Sciatic nerve (tissue), 2 donors: ENCODE measurements at regions not wholly inside any gene's neighbourhood (a gene's known extent, or its start where the extent isn't known, plus 50 kb on each side); places are given as distances from the start of the nearest gene placed in this dataset.
A peak's percentile ranks its signal among the peaks of the same experiment; 100 is the strongest.

Source experiments
- ATAC-seq: fragments of 200-7000 bp; cut with Tn5 transposase; one replicate; pipeline ENCODE4 v1.9.1; 2020; ENCODE audit warnings: mild to moderate bottlenecking, moderate library complexity
- DNase-seq: peaks from one replicate; pipeline ENCODE4 v3.0.0-alpha.2; 2020; ENCODE audit warnings: low spot score
- intact Hi-C: fragments of 100-400 bp; cut with DNase I; formaldehyde crosslinking; loops from one replicate; pipeline ENCODE4 v1.14.2; 2022
- donor health status: DM: no; HTN: no; CAD: no.
- donor health status: DM: no; HTN: no; CAD: no.

DNA sequence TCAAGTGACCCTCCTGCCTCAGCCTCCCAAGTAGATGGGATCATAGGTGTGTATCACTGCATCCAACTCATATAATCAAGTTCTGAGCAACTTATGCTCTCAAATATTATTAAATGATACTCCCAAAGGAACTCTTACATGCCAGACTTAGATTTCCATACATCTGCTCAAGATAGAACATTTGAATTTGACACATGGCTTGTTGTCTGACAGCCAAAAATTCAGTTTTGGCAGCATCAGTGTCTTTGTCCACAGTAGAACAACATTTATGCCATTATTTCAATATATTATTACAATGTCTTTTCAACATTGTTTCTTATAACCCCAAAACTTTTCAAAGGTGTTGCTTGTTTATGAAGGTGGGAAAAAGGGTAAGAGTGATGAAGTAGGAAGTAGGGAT lies 116.2 kb downstream of the SUCNR1 start:
- ATAC-seq: no peak
- DNase-seq: no peak
- intact Hi-C loops: no loop called here

DNA sequence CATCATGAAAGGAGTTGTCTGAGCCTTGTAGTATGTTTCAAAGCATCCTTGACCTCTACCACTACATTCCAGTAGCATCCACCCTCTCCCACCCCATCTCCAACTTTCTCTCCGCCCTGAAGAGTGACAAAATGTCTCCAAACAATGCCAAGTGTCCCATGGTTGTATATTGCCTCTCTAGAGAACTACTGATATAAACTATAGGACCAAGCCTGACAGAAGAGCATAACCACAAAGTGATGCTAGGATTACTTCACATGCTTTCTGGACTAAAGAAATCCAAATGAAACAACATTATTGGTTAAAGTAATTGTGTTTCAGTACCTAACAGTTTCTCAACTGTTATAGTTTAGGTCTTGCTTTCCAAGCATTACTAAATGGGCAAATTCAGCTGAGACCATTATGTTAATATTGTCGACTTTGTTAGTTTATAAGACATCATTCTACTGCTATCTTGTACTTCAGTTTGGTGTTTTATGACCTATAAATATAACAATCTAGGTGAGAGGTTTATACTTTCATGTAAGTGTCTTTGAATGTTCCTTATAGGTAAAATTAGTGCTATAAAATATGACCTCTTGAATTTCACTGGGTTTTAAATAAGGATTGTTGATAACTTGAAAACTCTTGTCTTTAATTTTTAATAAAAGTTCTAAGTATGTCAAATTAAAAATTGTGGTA lies 117.4 kb downstream of the SUCNR1 start:
- ATAC-seq: no peak
- DNase-seq: no peak
- intact Hi-C loops: no loop called here

DNA sequence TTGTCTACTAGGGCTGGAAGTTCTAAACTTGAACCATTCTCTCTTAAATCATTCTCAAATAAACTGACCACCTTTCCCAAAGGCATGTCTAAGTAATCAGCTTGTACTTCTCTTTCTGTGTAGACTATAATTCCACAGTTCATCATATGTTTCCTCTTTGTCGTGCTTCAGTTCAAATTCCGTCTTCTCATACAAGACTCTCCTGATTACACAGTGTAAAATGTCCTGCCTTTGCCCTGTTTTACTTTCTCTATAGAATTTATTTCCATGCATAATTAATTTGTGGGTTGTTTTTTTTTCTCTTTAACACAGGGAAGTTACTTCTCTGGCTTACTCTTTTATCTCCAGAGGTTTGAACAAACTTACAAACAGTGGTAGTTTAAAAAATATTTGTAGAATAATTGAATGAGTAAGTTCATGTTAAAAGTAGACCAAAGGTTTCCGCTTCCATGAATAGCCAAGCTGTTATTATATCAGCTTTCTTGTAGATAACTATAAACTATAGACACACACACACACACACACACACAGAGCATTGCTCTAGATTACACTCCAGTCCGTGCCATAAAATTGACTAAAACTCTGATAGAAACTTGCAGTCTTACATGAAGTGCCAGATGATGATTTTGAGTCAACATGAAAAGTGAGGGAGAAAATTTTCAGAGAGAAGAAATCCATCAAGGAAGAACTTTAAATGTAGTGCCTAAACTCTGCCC lies 119.0 kb downstream of the SUCNR1 start:
- intact Hi-C loops: no loop called here

DNA sequence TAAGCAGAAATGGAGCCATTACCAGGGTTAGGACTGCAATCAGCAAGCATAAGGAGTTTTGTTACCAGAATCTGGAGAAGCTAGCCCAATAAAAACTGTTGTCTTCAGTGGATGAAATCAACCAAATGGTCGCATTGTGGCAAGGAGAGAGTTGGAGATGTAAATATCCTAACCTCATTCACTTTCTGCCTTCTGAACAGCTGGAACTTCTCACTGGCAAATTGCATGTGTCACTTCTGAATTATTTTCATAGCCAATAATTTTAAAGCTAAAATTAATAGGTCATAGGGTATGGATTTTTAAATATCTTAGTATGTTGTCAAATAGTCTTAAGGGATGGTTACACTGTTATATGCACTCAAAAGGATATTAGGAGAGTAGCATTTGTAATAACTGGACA lies 121.6 kb downstream of the SUCNR1 start:
- DNase-seq (no peak), ATAC-seq (no peak)
- intact Hi-C loops: no loop called here

More for the DNA sequence above, 119.0 kb downstream of the SUCNR1 start:
- DNase-seq (no peak), ATAC-seq (no peak)

DNA sequence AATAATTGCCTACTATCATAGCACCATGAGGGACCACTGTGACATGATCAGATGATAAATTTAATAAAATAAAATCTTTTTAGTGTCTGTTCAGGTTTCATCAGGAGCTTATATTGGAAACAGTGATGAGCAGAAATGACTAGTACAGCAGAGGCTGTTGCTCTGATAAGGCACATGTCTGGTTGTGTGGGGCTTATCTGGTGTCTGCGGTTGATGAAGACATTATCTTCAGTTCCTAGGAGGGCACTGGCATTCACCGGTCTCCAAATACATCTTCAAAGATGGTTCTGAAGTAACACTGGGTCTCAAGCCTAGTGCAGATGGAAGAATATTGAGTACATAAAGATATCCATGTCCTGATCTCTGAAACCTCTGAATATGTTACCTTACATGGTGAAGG lies 125.3 kb downstream of the SUCNR1 start:
- DNase-seq (no peak), ATAC-seq (no peak)
- intact Hi-C loops: no loop called here

DNA sequence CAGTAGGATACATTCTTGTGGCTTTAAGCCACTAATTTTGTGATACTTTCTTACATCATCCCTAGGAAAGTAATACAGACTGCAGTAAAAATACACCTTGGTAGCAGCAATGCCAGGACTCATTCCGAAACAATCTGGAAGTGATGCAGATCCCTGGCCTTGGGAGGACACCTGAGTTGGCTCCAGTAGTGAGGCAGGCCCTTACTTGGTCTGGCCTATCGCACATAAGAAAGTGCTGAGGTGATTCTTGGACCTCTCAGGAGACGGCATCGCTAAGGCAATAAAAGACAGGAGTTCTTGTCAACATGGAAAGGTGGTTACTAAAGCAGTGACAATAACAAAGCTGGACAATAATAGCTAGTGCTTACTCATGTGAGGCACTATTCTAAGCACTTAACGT lies 126.5 kb downstream of the SUCNR1 start:
- intact Hi-C loops: no loop called here
- ATAC-seq (no peak), DNase-seq (no peak)

DNA sequence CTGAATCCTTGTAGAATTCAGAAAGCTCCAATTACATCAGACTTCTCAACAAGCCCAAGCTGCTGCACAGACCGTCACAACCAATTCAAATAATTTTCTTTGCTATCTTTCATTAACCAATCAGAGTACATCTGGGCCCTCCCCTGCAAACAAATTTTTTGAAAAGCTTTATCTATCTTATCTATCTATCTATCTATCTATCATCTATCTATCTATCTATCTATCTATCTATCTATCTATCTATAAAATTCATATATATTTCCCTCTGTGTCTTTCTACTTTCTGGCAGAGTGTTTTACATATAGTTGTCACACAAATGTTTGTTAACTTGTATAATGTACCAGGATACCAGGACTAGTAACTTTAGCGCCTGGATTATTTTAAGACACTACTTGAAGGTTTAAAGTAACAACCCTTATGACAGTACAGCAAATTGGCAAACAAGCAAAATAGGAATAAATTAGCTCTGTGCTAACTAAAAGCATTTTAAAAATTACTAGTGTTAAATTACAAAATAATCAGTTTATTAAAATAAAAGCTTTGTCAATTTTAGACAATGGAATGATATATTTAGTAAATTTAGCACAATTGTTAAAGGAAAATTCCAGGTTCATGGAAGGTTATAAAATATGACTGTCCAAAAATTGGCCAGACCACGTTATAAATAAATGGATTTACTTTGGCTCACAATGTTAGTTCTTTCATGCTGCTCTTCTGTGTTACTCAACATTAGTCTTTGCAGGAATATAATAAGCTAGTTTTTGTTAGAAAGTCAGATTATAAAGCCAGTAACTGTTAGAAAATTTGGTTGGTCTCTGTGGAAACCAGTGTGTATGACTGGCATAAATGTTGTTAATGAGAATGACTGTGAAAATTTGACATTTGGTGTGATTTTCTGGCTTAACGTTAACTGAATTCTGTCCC lies 138.6 kb downstream of the SUCNR1 start:
- intact Hi-C loops: no loop called here
- peak; percentile 62 for ATAC-seq
- no peak for DNase-seq

DNA sequence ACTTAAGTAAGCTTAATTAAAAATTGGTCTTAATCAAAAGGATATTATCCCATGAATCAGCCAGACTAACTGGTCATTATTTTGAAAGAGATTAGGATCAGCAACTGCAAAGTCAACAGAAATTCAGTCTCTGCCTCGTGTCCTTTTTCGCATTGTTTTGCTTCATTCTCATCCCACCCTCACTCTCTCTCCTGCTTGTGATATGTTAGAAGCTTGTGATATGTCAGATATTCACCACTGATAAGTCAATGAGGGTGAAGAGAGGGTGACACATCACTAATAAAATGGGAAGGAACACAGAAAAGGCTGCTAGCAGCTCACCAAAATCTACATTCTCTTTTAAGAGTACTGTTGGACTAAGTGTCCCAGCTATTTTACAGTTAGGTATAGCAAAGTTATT lies 146.1 kb downstream of the SUCNR1 start:
- ATAC-seq: no peak
- intact Hi-C loops: no loop called here
- DNase-seq: no peak

DNA sequence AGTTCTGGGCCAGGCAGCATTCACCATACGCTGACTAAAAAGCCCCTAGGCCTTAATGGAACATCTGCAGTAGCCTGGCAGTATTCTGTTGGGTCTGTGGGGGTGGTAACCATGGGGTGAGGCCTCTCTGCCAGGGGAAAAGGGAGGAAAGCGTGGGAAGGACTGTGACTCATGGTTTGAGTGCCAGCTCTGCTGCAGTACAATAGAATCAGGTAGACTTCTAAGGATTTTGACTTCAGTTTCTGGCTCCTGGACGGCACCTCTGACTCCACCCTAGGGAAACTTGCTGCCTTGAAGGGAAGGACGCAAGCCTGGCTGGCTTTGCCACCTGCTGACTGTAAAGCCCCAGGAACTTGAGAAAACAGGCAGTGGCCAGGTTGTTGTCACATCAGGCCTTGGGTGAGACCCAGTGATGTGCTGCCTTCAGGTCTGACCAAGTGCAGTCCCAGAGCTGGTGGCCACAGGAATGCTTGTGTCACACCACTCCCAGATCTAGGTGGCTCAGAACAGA lies 148.6 kb downstream of the SUCNR1 start:
- ATAC-seq: no peak
- DNase-seq: no peak
- intact Hi-C loops: no loop called here

DNA sequence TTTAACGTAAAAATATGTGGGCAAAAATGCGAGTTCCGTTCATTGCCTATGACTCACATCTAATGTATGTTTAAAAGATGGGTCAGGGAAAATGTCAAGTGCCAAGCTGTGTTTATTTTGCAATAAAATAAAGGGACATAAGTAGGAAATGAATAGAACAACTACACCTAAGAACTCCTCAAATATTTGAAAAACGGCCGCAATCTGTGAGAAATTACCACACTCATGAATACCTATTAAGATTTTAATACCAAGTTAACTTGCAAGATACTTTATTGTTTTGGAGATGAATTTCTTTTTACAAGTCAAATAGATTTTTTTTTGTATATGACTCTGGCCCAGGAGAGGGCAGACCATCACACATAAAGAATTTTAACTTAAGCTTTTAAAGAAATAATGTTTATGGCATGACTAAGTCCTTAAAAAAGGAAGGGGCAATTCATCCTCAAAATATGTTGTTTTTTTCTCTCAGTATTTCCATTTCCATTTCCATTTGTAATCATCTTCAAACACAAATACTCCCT lies 152.7 kb downstream of the SUCNR1 start:
- ATAC-seq (no peak), DNase-seq (no peak)
- intact Hi-C loops: no loop called here

DNA sequence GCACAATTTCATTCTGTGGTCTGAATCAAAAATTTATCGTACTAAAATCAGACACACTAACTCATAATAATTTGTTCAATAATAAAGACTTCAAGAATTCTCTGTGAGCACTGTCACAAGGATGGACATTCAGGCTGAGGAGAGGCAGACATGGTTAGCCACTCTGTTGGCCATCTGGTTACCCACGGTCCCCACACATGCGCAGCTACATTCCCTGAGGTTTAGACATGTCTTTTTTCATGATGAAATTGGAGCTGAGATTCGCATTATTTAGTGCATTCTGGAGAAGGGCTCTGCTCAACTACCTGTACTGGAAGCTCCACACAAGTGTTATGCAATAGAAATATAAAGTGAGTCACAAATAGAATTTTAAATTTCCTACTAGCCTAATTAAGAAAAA lies 156.9 kb downstream of the SUCNR1 start:
- ATAC-seq (no peak), DNase-seq (no peak)
- intact Hi-C loops: no loop called here

DNA sequence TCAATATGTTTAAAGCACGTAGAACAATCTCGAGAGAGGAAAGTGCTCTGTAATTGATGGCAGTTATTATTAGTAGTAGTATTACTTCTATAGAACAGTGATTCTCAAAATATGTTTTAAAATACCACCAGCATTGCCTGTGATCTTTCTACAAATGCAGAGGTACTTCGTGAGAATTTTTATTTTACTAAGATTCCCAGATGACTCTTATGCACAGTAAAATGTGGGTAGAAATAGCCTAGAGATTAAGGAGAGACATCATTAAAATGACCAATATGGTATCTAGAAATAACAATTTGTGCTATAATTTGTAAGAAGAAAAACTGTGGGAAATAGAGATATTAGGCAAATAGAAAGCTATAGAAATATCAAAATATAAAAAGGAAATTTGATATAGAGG lies 157.9 kb downstream of the SUCNR1 start:
- ATAC-seq (no peak), DNase-seq (no peak)
- intact Hi-C loops: no loop called here

DNA sequence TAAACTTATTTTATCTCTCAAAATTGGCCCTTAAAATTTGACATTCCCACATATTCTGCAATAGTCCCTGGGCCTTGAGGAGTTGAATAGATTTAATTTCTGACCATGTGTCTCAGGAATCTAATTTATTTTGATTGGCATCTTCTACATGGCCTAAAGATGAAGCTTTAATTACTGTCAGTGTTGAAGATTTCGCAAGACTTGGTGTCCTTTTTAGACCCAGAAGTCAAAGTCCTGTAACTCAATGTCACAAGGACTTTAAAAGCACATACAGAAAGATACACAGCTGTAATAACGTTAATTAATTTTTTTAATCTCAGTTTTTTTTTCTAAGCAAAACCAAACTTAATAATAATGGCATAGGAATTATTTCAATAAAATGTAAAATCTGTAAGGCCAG lies 163.9 kb downstream of the SUCNR1 start:
- intact Hi-C loops: no loop called here
- ATAC-seq (no peak), DNase-seq (no peak)

DNA sequence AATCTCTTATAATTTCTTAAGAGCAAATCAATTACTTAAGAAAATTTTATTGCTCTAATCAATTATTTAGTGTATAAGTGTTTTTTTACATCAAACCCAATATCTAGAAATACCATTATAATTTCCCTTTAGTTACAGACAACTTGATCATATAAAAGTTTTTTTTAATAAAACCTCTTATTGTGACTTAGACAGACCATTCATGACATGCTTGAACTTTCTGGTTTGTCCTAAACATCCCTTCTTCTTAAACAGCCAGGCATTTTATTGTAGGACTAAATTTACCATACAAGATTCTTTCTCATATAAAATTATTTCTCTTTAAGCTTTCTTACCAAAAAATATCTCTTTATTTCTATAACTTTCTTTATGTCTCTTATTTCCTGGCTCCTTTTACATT lies 164.5 kb downstream of the SUCNR1 start:
- ATAC-seq (no peak), DNase-seq (no peak)
- intact Hi-C loops: no loop called here

DNA sequence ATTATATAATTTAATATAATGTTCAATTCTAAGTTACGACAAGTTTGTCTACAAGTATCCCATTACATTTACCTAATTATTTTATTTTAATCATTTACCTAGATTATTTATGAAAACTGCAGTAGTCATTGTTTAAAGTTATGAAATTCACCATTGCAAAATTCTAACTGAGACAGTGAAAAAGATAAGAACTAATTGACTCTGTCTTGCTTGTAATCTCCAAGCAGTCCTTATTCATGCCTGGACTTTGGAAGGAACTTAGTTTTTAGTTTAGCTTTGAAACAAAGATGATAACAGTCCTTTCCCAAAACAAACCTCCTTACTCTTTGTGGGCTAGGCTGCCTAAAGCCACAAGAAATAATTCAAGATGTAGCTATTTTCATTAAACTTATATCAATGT lies 165.0 kb downstream of the SUCNR1 start:
- no peak for DNase-seq
- no peak for ATAC-seq
- intact Hi-C loops: no loop called here

DNA sequence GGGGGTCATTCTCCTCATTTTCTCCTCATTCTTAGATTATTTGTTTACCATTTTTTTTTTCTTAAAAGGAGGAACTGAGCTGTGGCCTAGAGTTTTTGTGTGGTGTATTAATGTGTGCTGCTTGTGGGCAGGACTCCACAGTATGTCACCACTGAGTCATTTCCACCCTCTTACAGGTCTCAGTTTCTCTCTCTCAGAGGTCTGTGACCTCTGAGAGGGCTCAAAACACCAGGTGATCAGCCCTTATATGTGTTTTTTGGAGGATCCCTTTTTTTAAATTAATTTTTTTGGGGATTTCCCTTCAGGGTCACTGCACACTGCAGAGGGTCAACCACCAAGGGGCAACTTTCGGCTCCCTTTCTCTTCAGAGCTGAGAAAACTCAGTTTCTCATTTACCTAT lies 166.4 kb downstream of the SUCNR1 start:
- DNase-seq (no peak), ATAC-seq (no peak)
- intact Hi-C loops: no loop called here

DNA sequence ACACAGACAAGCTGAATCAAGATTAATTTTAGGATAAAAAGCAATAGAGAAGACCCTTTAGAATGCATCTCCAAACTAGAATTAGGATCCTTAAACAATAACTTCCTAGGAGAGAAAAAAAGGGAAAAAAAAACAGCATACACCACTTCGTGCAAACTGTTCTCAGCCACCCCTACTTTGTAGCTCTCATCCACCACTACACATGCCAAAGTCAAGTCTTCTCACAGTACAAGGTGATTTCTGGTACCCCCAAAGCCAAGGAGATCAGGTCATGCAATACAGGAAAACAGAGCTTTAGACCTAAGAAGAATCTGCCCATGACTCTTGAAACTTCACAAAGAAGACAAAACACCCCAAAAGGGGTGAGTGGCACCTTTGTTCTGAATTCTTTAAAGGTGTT lies 166.9 kb downstream of the SUCNR1 start:
- intact Hi-C loops: no loop called here
- ATAC-seq: no peak
- DNase-seq: no peak

DNA sequence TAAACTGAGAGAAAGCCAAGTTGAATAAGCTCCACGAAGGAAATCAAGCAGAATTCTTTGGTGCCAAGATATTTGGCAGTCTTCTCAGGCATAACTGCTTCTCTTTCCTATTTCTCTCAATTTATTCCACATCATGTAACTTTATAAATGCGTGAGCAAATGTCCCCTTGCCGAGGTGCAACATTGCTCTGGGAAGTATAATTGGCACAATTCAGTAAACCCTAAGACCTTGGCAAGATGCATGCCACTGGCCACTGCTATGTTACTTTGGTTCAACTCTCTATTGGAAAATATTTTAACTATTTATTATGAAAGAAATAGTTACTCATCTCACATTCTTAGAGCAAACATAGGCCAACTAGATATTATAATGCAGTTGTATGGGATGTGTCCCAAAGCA lies 170.2 kb downstream of the SUCNR1 start:
- DNase-seq (no peak), ATAC-seq (no peak)
- intact Hi-C loops: no loop called here

DNA sequence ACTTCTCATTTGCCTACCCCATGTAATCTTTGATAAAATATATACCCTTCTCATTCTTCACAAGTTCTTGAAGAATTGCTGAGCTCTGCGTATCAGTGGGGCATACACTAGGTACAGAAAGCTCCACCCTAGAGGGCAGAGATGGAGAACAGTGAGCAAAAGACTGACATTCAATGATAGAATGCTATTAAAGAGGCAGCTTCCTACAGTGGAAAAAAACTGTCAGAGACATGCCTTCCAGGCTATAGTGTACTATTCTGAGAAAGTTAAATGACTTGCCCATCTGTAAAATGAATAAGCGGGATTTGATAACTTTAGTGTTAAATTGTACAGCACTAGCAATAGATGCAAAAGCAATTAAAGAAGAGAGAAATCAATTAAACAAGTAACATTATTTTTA lies 172.8 kb downstream of the SUCNR1 start:
- intact Hi-C loops: no loop called here
- ATAC-seq (no peak), DNase-seq (no peak)

DNA sequence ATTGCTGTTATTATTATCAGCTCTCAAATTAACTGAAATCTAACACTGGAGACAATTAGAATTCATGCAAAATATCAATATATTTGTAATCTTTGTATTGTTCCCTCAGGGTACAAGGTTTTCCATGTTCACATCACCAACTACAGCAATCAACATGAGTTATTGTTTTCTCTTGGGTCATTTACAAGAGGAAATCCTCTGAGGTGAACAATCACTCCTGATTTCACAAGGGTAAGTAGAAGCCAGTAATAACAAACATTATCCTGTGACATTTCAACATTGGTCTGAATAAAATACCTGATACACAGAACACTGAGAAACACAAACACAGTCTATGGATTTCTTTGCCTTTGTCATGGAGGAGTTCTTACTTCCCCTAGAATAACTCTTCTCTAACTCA lies 174.0 kb downstream of the SUCNR1 start:
- ATAC-seq (peak; percentile 89), DNase-seq (no peak)
- intact Hi-C loops: no loop called here
